GM23338 (cell line): ENCODE measurements at regions not wholly inside any gene's neighbourhood (a gene's known extent, or its start where the extent isn't known, plus 50 kb on each side); places are given as distances from the start of the nearest gene placed in this dataset.
"Not testable (repeated sequence)": the region's sequence is repeated elsewhere in the genome, so short reads cannot be mapped to it uniquely, and the experiment has no call there.

ENCODE experiments used
- ATAC-seq: fragments of 200-7000 bp; cut with Tn5 transposase; 3 replicates; pipeline ENCODE4 v1.9.1; 2020
- DNase-seq: peaks from one replicate; pipeline ENCODE4 v3.0.0-alpha.2; 2015; ENCODE audit warnings: low spot score
- H2AFZ ChIP-seq: fragments of 200-600 bp; sonication (generic); 2 replicates; pipeline ENCODE4 v1.8.0; 2016; ENCODE audit warnings: antibody characterized with exemption, mild to moderate bottlenecking, moderate library complexity
- H3F3A ChIP-seq: fragments of 200-600 bp; sonication (generic); replicated peaks from 2 replicates; pipeline ENCODE4 v1.8.0; 2017; ENCODE audit warnings: antibody characterized with exemption, mixed run types, low read depth
- H3K27ac ChIP-seq: fragments of 200-600 bp; sonication (generic); 2 replicates; pipeline ENCODE4 v1.6.1; 2016; ENCODE audit warnings: low read depth
- H3K27me3 ChIP-seq: fragments of 200-600 bp; sonication (generic); 2 replicates; pipeline ENCODE4 v1.8.0; 2016; ENCODE audit warnings: mild to moderate bottlenecking, mixed run types, moderate library complexity; ENCODE audit not compliant: insufficient read depth
- H3K36me3 ChIP-seq: fragments of 200-600 bp; sonication (generic); 2 replicates; pipeline ENCODE4 v1.8.0; 2016; ENCODE audit warnings: mild to moderate bottlenecking; ENCODE audit not compliant: insufficient read depth
- H3K4me1 ChIP-seq: fragments of 200-600 bp; sonication (generic); 2 replicates; pipeline ENCODE4 v1.8.0; 2016; ENCODE audit warnings: mild to moderate bottlenecking, moderate library complexity; ENCODE audit not compliant: insufficient read depth
- H3K4me2 ChIP-seq: fragments of 200-600 bp; sonication (generic); 2 replicates; pipeline ENCODE4 v1.7.1; 2017; ENCODE audit warnings: mixed run types
- H3K4me3 ChIP-seq: fragments of 200-600 bp; sonication (generic); 2 replicates; pipeline ENCODE4 v1.6.1; 2016; ENCODE audit warnings: mixed run types
- H3K79me2 ChIP-seq: fragments of 200-600 bp; sonication (generic); replicated peaks from 2 replicates; pipeline ENCODE4 v1.8.0; 2017; ENCODE audit warnings: mild to moderate bottlenecking; ENCODE audit not compliant: insufficient read depth
- H3K9me2 ChIP-seq: fragments of 200-600 bp; sonication (generic); 2 replicates; pipeline ENCODE4 v1.8.0; 2017; ENCODE audit not compliant: insufficient read depth
- H4K20me1 ChIP-seq: fragments of 200-600 bp; sonication (generic); replicated peaks from 2 replicates; pipeline ENCODE4 v1.8.0; 2017; ENCODE audit warnings: mild to moderate bottlenecking; ENCODE audit not compliant: insufficient read depth
- H3K27ac Mint-ChIP-seq: 2 replicates; pipeline ENCODE4 v1.8.0; 2020; ENCODE audit warnings: inconsistent platforms, mild to moderate bottlenecking, moderate library complexity, mixed read lengths
- H3K27me3 Mint-ChIP-seq: 3 replicates; pipeline ENCODE4 v1.8.0; 2022; ENCODE audit warnings: low read depth, mild to moderate bottlenecking, moderate library complexity, mixed read lengths, inconsistent platforms; ENCODE audit not compliant: insufficient read depth, poor library complexity
- H3K36me3 Mint-ChIP-seq: 3 replicates; pipeline ENCODE4 v1.8.0; 2021; ENCODE audit warnings: low read depth, mild to moderate bottlenecking, inconsistent platforms, moderate library complexity, mixed read lengths
- H3K4me1 Mint-ChIP-seq: 3 replicates; pipeline ENCODE4 v1.8.0; 2020; ENCODE audit warnings: mild to moderate bottlenecking, inconsistent platforms, mixed read lengths
- H3K4me3 Mint-ChIP-seq: 3 replicates; pipeline ENCODE4 v1.8.0; 2021; ENCODE audit warnings: moderate library complexity, mild to moderate bottlenecking, inconsistent platforms, mixed read lengths
- H3K9me3 Mint-ChIP-seq: 3 replicates; pipeline ENCODE4 v1.8.0; 2020; ENCODE audit warnings: moderate library complexity, mild to moderate bottlenecking, inconsistent platforms, mixed read lengths
- CREB1 ChIP-seq: fragments of 250-450 bp; sonication (Bioruptor Pico); IDR thresholded peaks from 2 replicates; pipeline ENCODE4 v1.5.0; 2020; ENCODE audit warnings: low read depth, mild to moderate bottlenecking, moderate library complexity
- EZH2 ChIP-seq: fragments of 200-600 bp; sonication (generic); IDR thresholded peaks from one replicate; pipeline ENCODE4 v1.8.0; 2017; ENCODE audit warnings: antibody characterized with exemption, mild to moderate bottlenecking, low read depth; ENCODE audit not compliant: unreplicated experiment
- JUNB ChIP-seq: IDR thresholded peaks from one replicate; pipeline ENCODE4 v1.6.1; 2016; ENCODE audit warnings: antibody characterized with exemption; ENCODE audit not compliant: unreplicated experiment
- POLR2AphosphoS5 ChIP-seq: IDR thresholded peaks from 2 replicates; pipeline ENCODE4 v1.6.1; 2016; ENCODE audit warnings: antibody characterized with exemption, low read depth
- REST ChIP-seq: IDR thresholded peaks from one replicate; pipeline ENCODE4 v1.6.1; 2018; ENCODE audit warnings: antibody characterized with exemption; ENCODE audit not compliant: unreplicated experiment
- STAT1 ChIP-seq: IDR thresholded peaks from one replicate; pipeline ENCODE4 v1.6.1; 2016; ENCODE audit warnings: antibody characterized with exemption; ENCODE audit not compliant: unreplicated experiment
- ZNF114 ChIP-seq: fragments of 250-450 bp; sonication (Bioruptor Pico); IDR thresholded peaks from 2 replicates; pipeline ENCODE4 v1.5.0; 2020; ENCODE audit warnings: mild to moderate bottlenecking, moderate library complexity
- ZNF462 ChIP-seq: fragments of 250-450 bp; sonication (Bioruptor Pico); IDR thresholded peaks from 2 replicates; pipeline ENCODE4 v1.5.0; 2020; ENCODE audit warnings: mild to moderate bottlenecking, moderate library complexity

DNA sequence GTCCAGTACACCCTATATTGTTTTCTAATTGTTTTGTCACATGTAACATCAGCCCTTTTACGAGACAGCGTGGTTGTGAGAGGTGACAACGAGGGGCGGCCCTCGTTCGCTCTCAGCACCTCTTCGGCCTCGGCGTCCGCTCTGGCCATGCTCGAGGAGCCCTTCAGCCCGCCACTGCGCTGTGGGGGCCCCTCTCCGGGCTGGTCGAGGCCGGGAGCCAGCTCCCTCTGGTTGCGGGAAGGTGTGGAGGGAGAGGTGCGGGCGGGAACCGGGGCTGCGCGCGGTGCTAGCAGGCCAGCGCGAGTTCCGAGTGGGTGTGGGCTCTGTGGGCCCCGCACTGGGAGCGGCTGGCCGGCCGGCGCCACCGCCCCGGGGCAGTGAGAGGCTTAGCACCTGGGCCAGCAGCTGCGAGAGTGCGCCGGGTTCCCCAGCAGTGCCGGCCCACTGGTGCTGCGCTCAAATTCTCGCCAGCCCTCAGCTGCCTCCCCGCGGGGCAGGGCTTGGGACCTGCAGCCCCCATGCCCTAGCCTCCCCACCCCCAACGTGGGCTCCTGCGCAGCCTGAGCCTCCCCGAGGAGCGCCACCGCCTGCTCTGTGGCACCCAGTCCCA, 145.0 kb downstream of the PSAT1 start:
- Histone ChIP-seq H4K20me1 (no peaks in the 10 kb centered on the region), H3K36me3 (peaks cover 6% of the 10 kb centered on the region; the same call in 1 of the 2 replicates), H3K79me2 (no peaks in the 10 kb centered on the region), H3F3A (no peaks in the 10 kb centered on the region), H3K4me1 (peaks cover 31% of the 10 kb centered on the region), H3K4me2 (no peak overlapping the region), H3K27ac (no peak overlapping the region), H2AFZ (no peak overlapping the region), H3K4me3 (no peak overlapping the region), H3K9me2 (no peaks in the 10 kb centered on the region), H3K27me3 (no peaks in the 10 kb centered on the region)
- Mint-ChIP-seq H3K4me3 (no peak overlapping the region), H3K36me3 (peaks cover 25% of the 10 kb centered on the region), H3K27me3 (peaks cover 5% of the 10 kb centered on the region), H3K9me3 (peaks cover 11% of the 10 kb centered on the region; the same call in 2 of the 3 replicates), H3K4me1 (peaks cover 34% of the 10 kb centered on the region), H3K27ac (no peak overlapping the region)
- TF ChIP-seq STAT1 (no peak), JUNB (no peak), ZNF114 (no peak), POLR2AphosphoS5 (no peak), CREB1 (CRISPR knock-in tag) (no peak), EZH2 (no peak), REST (no peak)
- ATAC-seq: no peak
- DNase-seq: no peak

DNA sequence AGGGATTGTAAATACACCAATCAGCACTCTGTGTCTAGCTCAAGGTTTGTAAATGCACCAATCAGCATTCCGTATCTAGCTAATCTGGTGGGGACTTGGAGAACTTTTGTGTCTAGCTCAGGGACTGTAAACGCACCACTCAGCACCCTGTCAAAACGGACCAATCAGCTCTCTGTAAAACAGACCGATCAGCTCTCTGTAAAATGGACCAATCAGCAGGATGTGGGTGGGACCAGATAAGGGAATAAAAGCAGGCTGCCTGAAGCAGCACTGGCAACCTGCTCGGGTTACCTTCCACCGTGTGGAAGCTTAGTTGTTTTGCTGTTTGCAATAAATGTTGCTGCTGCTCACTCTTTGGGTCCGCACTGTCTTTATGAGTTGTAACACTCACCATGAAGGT, 145.7 kb downstream of the PSAT1 start:
- peaks cover 29% of the 10 kb centered on the region for H3K4me1 ChIP-seq
- H3K9me2 ChIP-seq, H4K20me1 ChIP-seq, H2AFZ ChIP-seq, ATAC-seq, H3K4me2 ChIP-seq, H3K36me3 ChIP-seq, H3K27me3 Mint-ChIP-seq, H3K27ac Mint-ChIP-seq, H3F3A ChIP-seq, DNase-seq, H3K27me3 ChIP-seq, H3K27ac ChIP-seq, H3K79me2 ChIP-seq, H3K4me3 Mint-ChIP-seq, H3K4me3 ChIP-seq: not testable (repeated sequence)
- Mint-ChIP-seq H3K36me3 (peaks cover 28% of the 10 kb centered on the region), H3K4me1 (peaks cover 33% of the 10 kb centered on the region), H3K9me3 (peaks cover 11% of the 10 kb centered on the region; the same call in 2 of the 3 replicates)

GRCh38 chr9:78443946-78444345, 147.0 kb downstream of the PSAT1 start:
- DNase-seq (no peak), ATAC-seq (no peak)
- no peaks in the 10 kb centered on the region for H4K20me1 ChIP-seq
- Mint-ChIP-seq H3K4me3 (no peak overlapping the region), H3K36me3 (peaks cover 28% of the 10 kb centered on the region), H3K27me3 (peaks cover 5% of the 10 kb centered on the region), H3K9me3 (peaks cover 11% of the 10 kb centered on the region; the same call in 2 of the 3 replicates), H3K4me1 (peaks cover 20% of the 10 kb centered on the region), H3K27ac (no peak overlapping the region)
- H3K27me3 ChIP-seq: no peaks in the 10 kb centered on the region
- no peaks in the 10 kb centered on the region for H3K79me2 ChIP-seq
- H3K9me2 ChIP-seq: no peaks in the 10 kb centered on the region
- H3F3A ChIP-seq: no peaks in the 10 kb centered on the region
- H3K4me3 ChIP-seq: no peak overlapping the region
- H2AFZ ChIP-seq: no peak overlapping the region
- H3K4me2 ChIP-seq: no peak overlapping the region
- H3K4me1 ChIP-seq: peaks cover 15% of the 10 kb centered on the region; the same call in 1 of the 2 replicates
- peaks cover 6% of the 10 kb centered on the region; the same call in 1 of the 2 replicates for H3K36me3 ChIP-seq
- H3K27ac ChIP-seq: no peak overlapping the region
- TF ChIP-seq ZNF114: no peak
- no peak for TF ChIP-seq ZNF462 (CRISPR knock-in tag)
